CD8-positive, alpha-beta memory T cell (primary cell): ENCODE measurements at regions not wholly inside any gene's neighbourhood (a gene's known extent, or its start where the extent isn't known, plus 50 kb on each side); places are given as distances from the start of the nearest gene placed in this dataset.

Source experiments
- CTCF ChIA-PET: fragments of 350-600 bp; sonication (Branson Sonifier 250); formaldehyde crosslinking; loops from one replicate; lab custom pipeline; 2021; ENCODE audit warnings: antibody characterized with exemption; lab: Charles Lee
- POLR2A ChIA-PET: fragments of 350-600 bp; sonication (Branson Sonifier 250); formaldehyde crosslinking; loops from one replicate; lab custom pipeline; 2021; ENCODE audit warnings: antibody characterized with exemption; lab: Charles Lee
- DNase-seq, 5 donors: peaks; one replicate each; pipeline versions ENCODE4 v3.0.0 to v3.0.0-alpha.2; 2020 to 2022; ENCODE audit warnings: mixed read lengths in 1 of 5
- H3K27ac ChIP-seq: one replicate; pipeline ENCODE4 v1.7.0; 2013; ENCODE audit warnings: low read depth, mild to moderate bottlenecking, low read length, moderate library complexity
- H3K27me3 ChIP-seq: 2 replicates; pipeline ENCODE4 v1.7.0; 2013; ENCODE audit warnings: low read length, mild to moderate bottlenecking; ENCODE audit not compliant: insufficient read depth, poor library complexity, severe bottlenecking
- H3K36me3 ChIP-seq: 2 replicates; pipeline ENCODE4 v1.7.0; 2013; ENCODE audit warnings: mild to moderate bottlenecking, low read length, moderate library complexity; ENCODE audit not compliant: insufficient read depth
- H3K4me1 ChIP-seq: 2 replicates; pipeline ENCODE4 v1.7.0; 2013; ENCODE audit warnings: mild to moderate bottlenecking, low read length, moderate library complexity; ENCODE audit not compliant: insufficient read depth
- H3K4me3 ChIP-seq: 2 replicates; pipeline ENCODE4 v1.7.0; 2013; ENCODE audit warnings: mild to moderate bottlenecking, low read length
- H3K9me3 ChIP-seq: 2 replicates; pipeline ENCODE4 v1.7.0; 2013; ENCODE audit warnings: mild to moderate bottlenecking, low read length
- H3K27ac Mint-ChIP-seq, 8 donors: one replicate each; pipeline ENCODE4 v1.8.0; 2020 to 2021; ENCODE audit warnings: mixed read lengths in 8 of 8, mild to moderate bottlenecking in 6 of 8, inconsistent platforms in 3 of 8, moderate library complexity in 3 of 8
- H3K27me3 Mint-ChIP-seq, 2 donors: one replicate each; pipeline ENCODE4 v1.8.0; 2020 to 2021; ENCODE audit warnings: mixed read lengths in 2 of 2, mild to moderate bottlenecking in 1 of 2, moderate library complexity in 1 of 2
- H3K36me3 Mint-ChIP-seq, 3 donors: one replicate each; pipeline ENCODE4 v1.8.0; 2020 to 2021; ENCODE audit warnings: mixed read lengths in 3 of 3, inconsistent platforms in 1 of 3, mild to moderate bottlenecking in 1 of 3
- H3K4me1 Mint-ChIP-seq, 3 donors: one replicate each; pipeline ENCODE4 v1.8.0; 2020 to 2021; ENCODE audit warnings: mixed read lengths in 3 of 3, inconsistent platforms in 1 of 3, mild to moderate bottlenecking in 1 of 3
- H3K4me3 Mint-ChIP-seq, 7 donors: one replicate each; pipeline ENCODE4 v1.8.0; 2020 to 2021; ENCODE audit warnings: mixed read lengths in 7 of 7, mild to moderate bottlenecking in 6 of 7, moderate library complexity in 4 of 7, inconsistent platforms in 2 of 7
- H3K9me3 Mint-ChIP-seq, 5 donors: one replicate each; pipeline ENCODE4 v1.8.0; 2020 to 2022; ENCODE audit warnings: mixed read lengths in 5 of 5, mild to moderate bottlenecking in 3 of 5, moderate library complexity in 2 of 5, inconsistent platforms in 1 of 5

DNA sequence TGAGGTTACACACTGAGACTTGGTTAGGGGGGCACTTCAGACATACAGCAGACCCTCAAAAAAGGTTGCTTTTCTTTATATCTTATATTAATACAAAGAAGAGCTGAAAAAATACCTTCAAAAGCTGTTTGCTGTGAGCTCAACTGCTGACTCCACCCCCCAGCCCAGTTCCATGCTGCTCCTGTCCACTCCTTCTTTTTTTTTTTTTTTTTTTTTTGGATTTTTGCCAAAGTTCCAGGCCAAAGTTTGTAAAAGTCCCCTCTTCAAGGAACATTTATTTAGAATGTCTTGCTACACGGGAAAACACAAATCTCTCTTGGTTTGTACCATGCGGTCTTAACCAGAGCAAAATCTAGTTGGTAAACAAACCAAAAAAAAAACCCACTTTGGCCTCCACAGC is 85.3 kb upstream of the AKAP12 start:
- Histone ChIP-seq H3K27ac (no peak overlapping the region), H3K9me3 (no peaks in the 10 kb centered on the region), H3K4me3 (no peak overlapping the region), H3K36me3 (no peaks in the 10 kb centered on the region), H3K4me1 (no peaks in the 10 kb centered on the region), H3K27me3 (no peaks in the 10 kb centered on the region)
- no peak for DNase-seq
- Mint-ChIP-seq H3K4me3 (no peak overlapping the region), H3K27me3 (peaks cover 13 to 34% of the 10 kb centered on the region in 2 donors), H3K36me3 (no peaks in the 10 kb centered on the region), H3K27ac (no peak overlapping the region), H3K9me3 (peaks cover 0 to 1% (median 0%) of the 10 kb centered on the region in 5 donors), H3K4me1 (no peaks in the 10 kb centered on the region)
- ChIA-PET POLR2A (no interaction called here), CTCF (no interaction called here)

DNA sequence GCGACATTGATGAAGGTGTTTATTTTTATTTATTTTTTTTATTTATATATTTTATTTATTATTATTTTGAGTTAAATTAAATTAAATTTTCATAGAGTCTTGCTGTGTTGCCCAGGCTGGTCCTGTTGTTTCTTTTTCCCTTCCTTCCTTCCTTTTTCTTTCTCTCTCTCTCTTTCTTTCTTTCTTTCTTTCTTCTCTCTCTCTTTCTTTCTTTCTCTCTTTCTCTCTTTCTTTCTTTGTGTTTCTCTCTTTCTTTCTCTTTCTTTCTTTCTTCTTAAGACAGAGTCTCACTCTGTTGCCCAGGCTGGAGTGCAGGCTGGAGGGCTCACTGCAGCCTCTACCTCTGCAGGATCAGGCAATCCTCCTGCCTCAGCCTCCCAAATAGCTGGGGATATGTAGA is 84.7 kb upstream of the AKAP12 start:
- no peaks in the 10 kb centered on the region for H3K9me3 ChIP-seq
- ChIA-PET CTCF (no interaction called here), POLR2A (no interaction called here)
- no peaks in the 10 kb centered on the region for H3K36me3 ChIP-seq
- no peak overlapping the region for H3K4me3 ChIP-seq
- H3K27ac ChIP-seq = no peak overlapping the region
- Mint-ChIP-seq H3K9me3 (peaks cover 0 to 1% (median 0%) of the 10 kb centered on the region in 5 donors), H3K36me3 (no peaks in the 10 kb centered on the region), H3K27me3 (peaks cover 13 to 34% of the 10 kb centered on the region in 2 donors), H3K4me3 (no peak overlapping the region), H3K27ac (no peak overlapping the region), H3K4me1 (no peaks in the 10 kb centered on the region)
- H3K4me1 ChIP-seq = no peaks in the 10 kb centered on the region
- no peak for DNase-seq
- no peaks in the 10 kb centered on the region for H3K27me3 ChIP-seq

DNA sequence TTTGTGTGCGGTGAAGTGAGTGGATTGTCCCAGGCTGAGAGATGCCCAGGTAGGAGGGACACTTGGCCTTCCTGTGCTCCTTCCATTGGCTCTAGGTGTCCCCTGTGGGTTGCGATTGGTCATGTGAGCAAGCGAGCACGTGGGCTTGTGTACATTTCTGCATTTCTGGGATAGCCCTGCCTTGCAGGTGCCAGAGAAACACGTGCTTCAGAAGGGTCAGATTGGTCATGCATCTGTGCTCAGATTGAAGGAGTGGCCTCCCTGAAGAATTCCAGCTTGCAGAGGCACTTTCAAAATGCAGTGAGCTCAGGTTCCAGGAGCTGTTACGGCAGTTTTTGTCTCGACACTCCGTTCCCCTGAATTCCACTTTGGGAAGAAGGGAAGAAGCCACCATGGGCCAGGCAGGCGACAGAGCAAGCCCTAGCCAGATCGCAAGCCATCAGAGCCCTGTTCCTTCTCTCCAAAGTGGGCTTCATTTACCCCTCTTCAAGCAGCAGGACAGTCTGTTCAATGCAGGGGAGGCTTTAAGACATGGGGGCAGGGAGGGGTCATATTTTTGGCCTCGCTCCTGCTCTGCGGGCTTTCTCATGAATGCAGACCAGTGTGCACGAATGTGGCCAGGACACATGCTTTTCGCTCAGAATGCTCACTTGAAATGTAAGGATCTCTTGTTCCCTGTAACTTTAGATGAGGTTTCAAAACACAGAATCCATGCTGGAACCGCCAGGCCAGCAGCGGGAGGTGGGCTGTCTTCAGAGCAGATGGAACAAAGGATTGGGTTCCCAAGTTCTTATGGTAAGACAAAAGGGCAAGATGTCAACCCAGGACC is 78.6 kb upstream of the AKAP12 start:
- Mint-ChIP-seq H3K9me3 (no peaks in the 10 kb centered on the region), H3K27ac (peak overlapping the region in 1 of 8 donors; percentile 41), H3K4me3 (no peak overlapping the region), H3K27me3 (peaks cover 6 to 13% of the 10 kb centered on the region in 2 donors), H3K36me3 (no peaks in the 10 kb centered on the region), H3K4me1 (no peaks in the 10 kb centered on the region)
- H3K9me3 ChIP-seq = no peaks in the 10 kb centered on the region
- ChIA-PET POLR2A (no interaction called here), CTCF (no interaction called here)
- no peaks in the 10 kb centered on the region for H3K36me3 ChIP-seq
- H3K27me3 ChIP-seq = no peaks in the 10 kb centered on the region
- H3K4me3 ChIP-seq = no peak overlapping the region
- no peak overlapping the region for H3K27ac ChIP-seq
- no peak for DNase-seq
- no peaks in the 10 kb centered on the region for H3K4me1 ChIP-seq

DNA sequence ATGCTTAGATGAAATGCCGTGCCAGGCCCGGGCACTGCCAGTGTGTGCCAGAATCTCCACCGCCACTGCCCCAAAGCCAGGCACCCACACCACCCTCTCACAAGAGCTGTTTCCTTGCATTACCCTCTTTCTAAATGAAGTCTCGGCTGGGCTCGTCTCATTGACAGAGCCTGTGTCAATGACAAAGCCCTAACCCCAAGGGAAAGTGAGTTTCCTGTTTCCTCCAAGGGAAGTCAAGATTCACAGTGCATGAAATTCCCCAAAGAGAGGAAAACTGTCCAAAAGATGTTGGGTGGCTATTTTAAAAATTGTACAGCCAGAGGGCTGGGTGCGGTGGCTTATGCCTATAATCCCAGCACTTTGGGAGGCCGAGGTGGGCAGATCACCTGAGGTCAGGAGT is 75.4 kb upstream of the AKAP12 start:
- Mint-ChIP-seq H3K36me3 (no peaks in the 10 kb centered on the region), H3K9me3 (peaks cover 0 to 2% (median 0%) of the 10 kb centered on the region in 5 donors), H3K4me1 (no peaks in the 10 kb centered on the region), H3K4me3 (no peak overlapping the region), H3K27me3 (peaks cover 5% of the 10 kb centered on the region in 2 donors), H3K27ac (no peak overlapping the region)
- CTCF ChIA-PET = no interaction called here
- DNase-seq = no peak
- Histone ChIP-seq H3K27me3 (no peaks in the 10 kb centered on the region), H3K27ac (no peak overlapping the region), H3K36me3 (no peaks in the 10 kb centered on the region), H3K4me3 (no peak overlapping the region), H3K4me1 (no peaks in the 10 kb centered on the region), H3K9me3 (no peaks in the 10 kb centered on the region)
- POLR2A ChIA-PET = no interaction called here

DNA sequence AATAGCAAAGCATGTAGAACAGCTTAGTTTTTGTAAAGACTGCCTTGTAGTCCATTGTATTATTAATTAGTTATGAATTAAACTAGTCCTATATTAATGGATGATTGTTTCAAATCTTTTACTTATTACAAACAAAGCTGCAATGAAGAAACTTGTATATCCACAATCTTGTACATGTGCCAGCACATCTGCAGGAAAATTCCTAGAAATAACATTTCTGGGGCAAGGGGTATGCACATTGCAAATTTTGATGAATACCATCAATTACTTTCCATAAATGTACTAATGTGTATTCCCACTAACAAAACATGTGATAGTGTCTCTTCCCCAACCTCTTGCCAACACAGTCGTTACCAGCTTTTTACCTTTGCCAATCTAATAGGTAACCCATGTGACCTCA is 73.6 kb upstream of the AKAP12 start:
- H3K4me1 ChIP-seq = no peaks in the 10 kb centered on the region
- no peak overlapping the region for H3K4me3 ChIP-seq
- POLR2A ChIA-PET = no interaction called here
- CTCF ChIA-PET = no interaction called here
- Mint-ChIP-seq H3K4me3 (no peak overlapping the region), H3K27ac (no peak overlapping the region), H3K9me3 (peaks cover 0 to 2% (median 0%) of the 10 kb centered on the region in 5 donors), H3K27me3 (peaks cover 5% of the 10 kb centered on the region in 2 donors), H3K36me3 (no peaks in the 10 kb centered on the region), H3K4me1 (no peaks in the 10 kb centered on the region)
- H3K27me3 ChIP-seq = no peaks in the 10 kb centered on the region
- DNase-seq = no peak
- no peaks in the 10 kb centered on the region for H3K36me3 ChIP-seq
- no peak overlapping the region for H3K27ac ChIP-seq
- no peaks in the 10 kb centered on the region for H3K9me3 ChIP-seq

DNA sequence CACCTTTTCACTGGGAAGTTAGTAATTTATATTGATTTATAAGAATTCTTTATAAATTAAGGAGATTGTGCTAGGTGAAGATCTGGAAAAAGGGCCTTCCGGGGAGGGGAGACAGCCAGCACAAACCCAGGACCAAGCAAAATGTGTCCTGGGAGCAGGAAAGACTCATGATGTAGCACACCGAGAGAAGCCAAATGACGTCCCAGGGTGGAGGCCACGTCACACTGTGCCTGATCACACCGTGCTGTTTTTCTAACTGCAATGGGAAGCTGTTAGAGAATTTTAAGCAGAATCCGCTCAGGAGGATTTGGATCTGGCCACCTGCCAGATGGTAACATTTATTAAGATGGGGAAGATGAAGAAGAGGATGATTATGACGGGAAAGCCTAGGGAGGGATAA is 72.7 kb upstream of the AKAP12 start:
- Mint-ChIP-seq H3K27ac (no peak overlapping the region), H3K4me1 (no peaks in the 10 kb centered on the region), H3K36me3 (no peaks in the 10 kb centered on the region), H3K9me3 (peaks cover 0 to 2% (median 0%) of the 10 kb centered on the region in 5 donors), H3K27me3 (peaks cover 1 to 5% of the 10 kb centered on the region in 2 donors), H3K4me3 (no peak overlapping the region)
- H3K27ac ChIP-seq = no peak overlapping the region
- ChIA-PET POLR2A (no interaction called here), CTCF (no interaction called here)
- H3K36me3 ChIP-seq = no peaks in the 10 kb centered on the region
- H3K27me3 ChIP-seq = no peaks in the 10 kb centered on the region
- H3K9me3 ChIP-seq = no peaks in the 10 kb centered on the region
- no peak for DNase-seq
- H3K4me3 ChIP-seq = no peak overlapping the region
- no peaks in the 10 kb centered on the region for H3K4me1 ChIP-seq

DNA sequence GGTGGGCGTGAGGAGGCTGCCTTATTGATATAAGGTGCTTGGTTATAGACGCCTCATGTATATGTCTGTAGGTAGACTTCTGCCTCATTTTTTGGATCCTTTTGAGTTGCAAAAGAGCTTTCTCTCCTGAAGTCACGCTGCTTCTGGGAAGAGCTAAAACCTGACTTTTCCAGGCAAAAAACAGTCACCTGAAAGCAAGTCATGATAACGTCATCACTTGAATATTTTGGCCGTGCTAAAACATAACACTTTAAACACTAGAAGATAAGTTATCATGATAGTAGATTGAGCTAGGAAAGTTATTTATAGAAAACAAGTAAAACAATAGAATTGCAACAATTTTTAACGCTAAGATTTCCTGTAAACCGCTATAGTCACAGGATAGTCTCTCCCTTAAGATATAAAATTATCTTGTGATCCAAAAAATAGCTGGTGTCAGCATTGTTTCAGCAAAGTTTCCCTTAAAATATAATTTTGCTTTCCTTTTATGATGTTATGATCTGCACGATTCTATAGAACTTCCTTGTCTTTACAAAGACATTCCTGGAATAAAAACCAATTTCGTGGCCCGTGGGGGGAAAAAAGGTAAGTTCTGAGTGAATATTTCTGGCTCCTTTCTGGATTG is 69.0 kb upstream of the AKAP12 start:
- H3K27ac Mint-ChIP-seq = no peak overlapping the region
- no peaks in the 10 kb centered on the region for H3K36me3 Mint-ChIP-seq
- H3K27me3 Mint-ChIP-seq = peaks cover 2 to 8% of the 10 kb centered on the region in 2 donors
- ChIA-PET POLR2A (no interaction called here), CTCF (no interaction called here)
- peaks cover 0 to 2% (median 0%) of the 10 kb centered on the region in 5 donors for H3K9me3 Mint-ChIP-seq
- no peak overlapping the region for H3K27ac ChIP-seq
- H3K4me1 ChIP-seq = no peaks in the 10 kb centered on the region
- H3K27me3 ChIP-seq = no peaks in the 10 kb centered on the region
- H3K4me1 Mint-ChIP-seq = no peaks in the 10 kb centered on the region
- no peaks in the 10 kb centered on the region for H3K36me3 ChIP-seq
- DNase-seq = no peak
- no peak overlapping the region for H3K4me3 Mint-ChIP-seq
- H3K4me3 ChIP-seq = no peak overlapping the region
- no peaks in the 10 kb centered on the region for H3K9me3 ChIP-seq

DNA sequence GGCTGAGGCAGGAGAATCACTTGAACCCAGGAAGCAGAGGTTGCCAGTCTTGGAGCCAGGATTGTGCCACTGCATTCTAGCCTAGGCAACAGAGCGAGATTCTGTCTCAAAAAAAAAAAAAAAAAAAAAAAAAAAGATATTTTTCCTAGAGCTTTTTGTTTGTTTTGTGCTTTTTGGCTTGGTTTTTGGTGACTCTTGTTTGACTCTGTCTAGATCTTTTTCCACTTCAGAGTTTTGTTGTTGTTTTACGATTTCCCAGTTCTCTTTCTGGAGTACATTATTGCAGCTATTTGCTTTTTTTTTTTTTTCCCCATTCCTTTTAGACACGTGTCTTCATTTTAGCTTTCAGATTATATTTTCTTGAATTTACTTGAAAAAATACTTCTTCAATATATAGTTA is 67.0 kb upstream of the AKAP12 start:
- H3K9me3 ChIP-seq = no peaks in the 10 kb centered on the region
- Mint-ChIP-seq H3K4me3 (no peak overlapping the region), H3K27ac (no peak overlapping the region), H3K36me3 (no peaks in the 10 kb centered on the region), H3K27me3 (peaks cover 5 to 18% of the 10 kb centered on the region in 2 donors), H3K4me1 (no peaks in the 10 kb centered on the region), H3K9me3 (peaks cover 0 to under 1% (median 0%) of the 10 kb centered on the region in 5 donors)
- H3K27me3 ChIP-seq = peaks cover 4% of the 10 kb centered on the region
- no peak for DNase-seq
- ChIA-PET POLR2A (no interaction called here), CTCF (interaction anchor here (0.6 kb wide), 1 partner anchor 1091 kb away, joined by 3 read pairs; no protein-coding TSS in a partner anchor)
- H3K27ac ChIP-seq = no peak overlapping the region
- H3K36me3 ChIP-seq = no peaks in the 10 kb centered on the region
- no peaks in the 10 kb centered on the region for H3K4me1 ChIP-seq
- H3K4me3 ChIP-seq = no peak overlapping the region
